GM23338 (cell line): ENCODE measurements at regions not wholly inside any gene's neighbourhood (a gene's known extent, or its start where the extent isn't known, plus 50 kb on each side); places are given as distances from the start of the nearest gene placed in this dataset.

Source experiments
- ATAC-seq: fragments of 200-7000 bp; cut with Tn5 transposase; 3 replicates; pipeline ENCODE4 v1.9.1; 2020
- DNase-seq: peaks from one replicate; pipeline ENCODE4 v3.0.0-alpha.2; 2015; ENCODE audit warnings: low spot score
- H2AFZ ChIP-seq: fragments of 200-600 bp; sonication (generic); 2 replicates; pipeline ENCODE4 v1.8.0; 2016; ENCODE audit warnings: antibody characterized with exemption, mild to moderate bottlenecking, moderate library complexity
- H3F3A ChIP-seq: fragments of 200-600 bp; sonication (generic); replicated peaks from 2 replicates; pipeline ENCODE4 v1.8.0; 2017; ENCODE audit warnings: antibody characterized with exemption, mixed run types, low read depth
- H3K27ac ChIP-seq: fragments of 200-600 bp; sonication (generic); 2 replicates; pipeline ENCODE4 v1.6.1; 2016; ENCODE audit warnings: low read depth
- H3K27me3 ChIP-seq: fragments of 200-600 bp; sonication (generic); 2 replicates; pipeline ENCODE4 v1.8.0; 2016; ENCODE audit warnings: mild to moderate bottlenecking, mixed run types, moderate library complexity; ENCODE audit not compliant: insufficient read depth
- H3K36me3 ChIP-seq: fragments of 200-600 bp; sonication (generic); 2 replicates; pipeline ENCODE4 v1.8.0; 2016; ENCODE audit warnings: mild to moderate bottlenecking; ENCODE audit not compliant: insufficient read depth
- H3K4me1 ChIP-seq: fragments of 200-600 bp; sonication (generic); 2 replicates; pipeline ENCODE4 v1.8.0; 2016; ENCODE audit warnings: mild to moderate bottlenecking, moderate library complexity; ENCODE audit not compliant: insufficient read depth
- H3K4me2 ChIP-seq: fragments of 200-600 bp; sonication (generic); 2 replicates; pipeline ENCODE4 v1.7.1; 2017; ENCODE audit warnings: mixed run types
- H3K4me3 ChIP-seq: fragments of 200-600 bp; sonication (generic); 2 replicates; pipeline ENCODE4 v1.6.1; 2016; ENCODE audit warnings: mixed run types
- H3K79me2 ChIP-seq: fragments of 200-600 bp; sonication (generic); replicated peaks from 2 replicates; pipeline ENCODE4 v1.8.0; 2017; ENCODE audit warnings: mild to moderate bottlenecking; ENCODE audit not compliant: insufficient read depth
- H3K9me2 ChIP-seq: fragments of 200-600 bp; sonication (generic); 2 replicates; pipeline ENCODE4 v1.8.0; 2017; ENCODE audit not compliant: insufficient read depth
- H4K20me1 ChIP-seq: fragments of 200-600 bp; sonication (generic); replicated peaks from 2 replicates; pipeline ENCODE4 v1.8.0; 2017; ENCODE audit warnings: mild to moderate bottlenecking; ENCODE audit not compliant: insufficient read depth
- H3K27ac Mint-ChIP-seq: 2 replicates; pipeline ENCODE4 v1.8.0; 2020; ENCODE audit warnings: inconsistent platforms, mild to moderate bottlenecking, moderate library complexity, mixed read lengths
- H3K27me3 Mint-ChIP-seq: 3 replicates; pipeline ENCODE4 v1.8.0; 2022; ENCODE audit warnings: low read depth, mild to moderate bottlenecking, moderate library complexity, mixed read lengths, inconsistent platforms; ENCODE audit not compliant: insufficient read depth, poor library complexity
- H3K36me3 Mint-ChIP-seq: 3 replicates; pipeline ENCODE4 v1.8.0; 2021; ENCODE audit warnings: low read depth, mild to moderate bottlenecking, inconsistent platforms, moderate library complexity, mixed read lengths
- H3K4me1 Mint-ChIP-seq: 3 replicates; pipeline ENCODE4 v1.8.0; 2020; ENCODE audit warnings: mild to moderate bottlenecking, inconsistent platforms, mixed read lengths
- H3K4me3 Mint-ChIP-seq: 3 replicates; pipeline ENCODE4 v1.8.0; 2021; ENCODE audit warnings: moderate library complexity, mild to moderate bottlenecking, inconsistent platforms, mixed read lengths
- H3K9me3 Mint-ChIP-seq: 3 replicates; pipeline ENCODE4 v1.8.0; 2020; ENCODE audit warnings: moderate library complexity, mild to moderate bottlenecking, inconsistent platforms, mixed read lengths
- CREB1 ChIP-seq: fragments of 250-450 bp; sonication (Bioruptor Pico); IDR thresholded peaks from 2 replicates; pipeline ENCODE4 v1.5.0; 2020; ENCODE audit warnings: low read depth, mild to moderate bottlenecking, moderate library complexity
- EZH2 ChIP-seq: fragments of 200-600 bp; sonication (generic); IDR thresholded peaks from one replicate; pipeline ENCODE4 v1.8.0; 2017; ENCODE audit warnings: antibody characterized with exemption, mild to moderate bottlenecking, low read depth; ENCODE audit not compliant: unreplicated experiment
- EZH2phosphoT487 ChIP-seq: fragments of 200-600 bp; sonication (generic); IDR thresholded peaks from one replicate; pipeline ENCODE4 v1.8.1; 2018; ENCODE audit warnings: antibody characterized with exemption; ENCODE audit not compliant: unreplicated experiment
- JUNB ChIP-seq: IDR thresholded peaks from one replicate; pipeline ENCODE4 v1.6.1; 2016; ENCODE audit warnings: antibody characterized with exemption; ENCODE audit not compliant: unreplicated experiment
- NANOG ChIP-seq: IDR thresholded peaks from 2 replicates; pipeline ENCODE4 v1.6.1; 2016; ENCODE audit warnings: antibody characterized with exemption, borderline replicate concordance
- POLR2AphosphoS5 ChIP-seq: IDR thresholded peaks from 2 replicates; pipeline ENCODE4 v1.6.1; 2016; ENCODE audit warnings: antibody characterized with exemption, low read depth
- STAT1 ChIP-seq: IDR thresholded peaks from one replicate; pipeline ENCODE4 v1.6.1; 2016; ENCODE audit warnings: antibody characterized with exemption; ENCODE audit not compliant: unreplicated experiment
- ZNF114 ChIP-seq: fragments of 250-450 bp; sonication (Bioruptor Pico); IDR thresholded peaks from 2 replicates; pipeline ENCODE4 v1.5.0; 2020; ENCODE audit warnings: mild to moderate bottlenecking, moderate library complexity
- ZNF331 ChIP-seq: fragments of 250-450 bp; sonication (Bioruptor Pico); IDR thresholded peaks from 2 replicates; pipeline ENCODE4 v1.5.0; 2020; ENCODE audit warnings: low read depth, mild to moderate bottlenecking, moderate library complexity
- TF ChIP-seq, protein P1 (sequence below): IDR thresholded peaks from 2 replicates; pipeline ENCODE4 v1.6.1; 2016; ENCODE audit warnings: antibody characterized with exemption
- TF ChIP-seq, protein P2 (sequence below): fragments of 250-450 bp; sonication (Bioruptor Pico); IDR thresholded peaks from 2 replicates; pipeline ENCODE4 v1.5.0; 2020; ENCODE audit warnings: mild to moderate bottlenecking, moderate library complexity
- TF ChIP-seq, protein P3 (sequence below): IDR thresholded peaks from one replicate; pipeline ENCODE4 v1.6.1; 2018; ENCODE audit warnings: antibody characterized with exemption; ENCODE audit not compliant: unreplicated experiment
- TF ChIP-seq, protein P4 (sequence below), 2 experiments: fragments of 200-600 bp in 1 of 2; sonication (generic) in 1 of 2; conservative IDR thresholded peaks; 2 replicates each; pipeline versions ENCODE4 v1.5.1 to v1.6.1; 2016 to 2017; ENCODE audit warnings: antibody characterized with exemption in 2 of 2, low read depth in 2 of 2, mild to moderate bottlenecking in 2 of 2, moderate library complexity in 1 of 2

DNA sequence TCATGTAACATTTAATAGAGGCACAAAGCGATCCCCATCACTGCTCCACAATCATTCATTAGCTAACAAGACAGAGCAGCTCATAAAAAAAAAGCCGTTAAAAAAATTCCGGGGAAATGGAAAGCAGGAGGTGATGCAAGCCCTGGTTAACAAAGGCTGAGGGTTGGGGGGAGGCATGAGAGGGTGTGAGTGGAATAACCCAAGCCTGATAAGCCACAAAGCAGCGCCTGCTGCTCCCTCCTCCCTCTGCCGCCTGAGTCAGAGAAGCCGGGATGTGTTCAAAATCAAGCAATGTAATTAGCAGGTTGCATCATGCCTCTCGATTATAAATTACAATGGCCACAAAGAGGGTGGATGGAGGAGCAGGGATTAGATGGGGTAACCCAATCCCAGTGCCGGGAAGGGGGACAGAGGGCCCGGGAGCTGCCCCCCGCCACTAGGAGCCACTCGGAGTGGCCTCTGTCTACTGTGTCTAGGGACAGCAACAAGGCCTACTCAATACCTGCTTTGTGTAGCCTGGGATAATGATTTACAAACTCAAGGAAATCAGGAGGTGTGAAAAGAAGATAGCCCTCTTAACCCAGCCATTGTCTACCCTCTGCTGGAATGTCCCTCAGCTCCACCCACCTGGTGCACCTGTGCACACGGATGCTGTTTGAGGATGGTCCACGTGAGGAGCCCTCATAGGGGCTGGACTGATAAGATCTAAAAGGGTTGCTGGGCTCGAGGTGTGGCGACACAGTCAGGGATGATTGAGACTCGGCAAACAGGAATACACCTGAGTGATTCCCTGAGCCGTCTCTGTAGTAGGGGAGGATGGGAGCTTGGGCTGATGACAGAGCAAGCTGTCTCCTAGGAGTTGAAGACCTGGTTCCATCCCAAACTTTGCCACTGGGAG, 156.9 kb downstream of the VEGFA start:
- H4K20me1 ChIP-seq: no peaks in the 10 kb centered on the region
- DNase-seq: peak; percentile 85
- H3K36me3 ChIP-seq: no peaks in the 10 kb centered on the region
- Mint-ChIP-seq H3K27ac (peak overlapping the region; percentile 99), H3K4me3 (no peak overlapping the region; the same call in 2 of the 3 replicates), H3K4me1 (peaks cover 20% of the 10 kb centered on the region), H3K27me3 (peaks cover 16% of the 10 kb centered on the region), H3K9me3 (no peaks in the 10 kb centered on the region), H3K36me3 (no peaks in the 10 kb centered on the region)
- H3K79me2 ChIP-seq: no peaks in the 10 kb centered on the region
- no peak overlapping the region; the same call in 1 of the 2 replicates for H2AFZ ChIP-seq
- peak; percentile 82 for ATAC-seq
- peak overlapping the region; percentile 89 for H3K27ac ChIP-seq
- H3K4me3 ChIP-seq: no peak overlapping the region
- H3K4me2 ChIP-seq: no peak overlapping the region
- TF ChIP-seq, protein P1, sequence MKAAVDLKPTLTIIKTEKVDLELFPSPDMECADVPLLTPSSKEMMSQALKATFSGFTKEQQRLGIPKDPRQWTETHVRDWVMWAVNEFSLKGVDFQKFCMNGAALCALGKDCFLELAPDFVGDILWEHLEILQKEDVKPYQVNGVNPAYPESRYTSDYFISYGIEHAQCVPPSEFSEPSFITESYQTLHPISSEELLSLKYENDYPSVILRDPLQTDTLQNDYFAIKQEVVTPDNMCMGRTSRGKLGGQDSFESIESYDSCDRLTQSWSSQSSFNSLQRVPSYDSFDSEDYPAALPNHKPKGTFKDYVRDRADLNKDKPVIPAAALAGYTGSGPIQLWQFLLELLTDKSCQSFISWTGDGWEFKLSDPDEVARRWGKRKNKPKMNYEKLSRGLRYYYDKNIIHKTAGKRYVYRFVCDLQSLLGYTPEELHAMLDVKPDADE: no peak
- no peak; the same call in 1 of the 2 replicates for TF ChIP-seq CREB1 (CRISPR knock-in tag)
- no peak for TF ChIP-seq ZNF114
- TF ChIP-seq JUNB: no peak
- TF ChIP-seq ZNF331 (CRISPR knock-in tag): no peak
- TF ChIP-seq, protein P2, sequence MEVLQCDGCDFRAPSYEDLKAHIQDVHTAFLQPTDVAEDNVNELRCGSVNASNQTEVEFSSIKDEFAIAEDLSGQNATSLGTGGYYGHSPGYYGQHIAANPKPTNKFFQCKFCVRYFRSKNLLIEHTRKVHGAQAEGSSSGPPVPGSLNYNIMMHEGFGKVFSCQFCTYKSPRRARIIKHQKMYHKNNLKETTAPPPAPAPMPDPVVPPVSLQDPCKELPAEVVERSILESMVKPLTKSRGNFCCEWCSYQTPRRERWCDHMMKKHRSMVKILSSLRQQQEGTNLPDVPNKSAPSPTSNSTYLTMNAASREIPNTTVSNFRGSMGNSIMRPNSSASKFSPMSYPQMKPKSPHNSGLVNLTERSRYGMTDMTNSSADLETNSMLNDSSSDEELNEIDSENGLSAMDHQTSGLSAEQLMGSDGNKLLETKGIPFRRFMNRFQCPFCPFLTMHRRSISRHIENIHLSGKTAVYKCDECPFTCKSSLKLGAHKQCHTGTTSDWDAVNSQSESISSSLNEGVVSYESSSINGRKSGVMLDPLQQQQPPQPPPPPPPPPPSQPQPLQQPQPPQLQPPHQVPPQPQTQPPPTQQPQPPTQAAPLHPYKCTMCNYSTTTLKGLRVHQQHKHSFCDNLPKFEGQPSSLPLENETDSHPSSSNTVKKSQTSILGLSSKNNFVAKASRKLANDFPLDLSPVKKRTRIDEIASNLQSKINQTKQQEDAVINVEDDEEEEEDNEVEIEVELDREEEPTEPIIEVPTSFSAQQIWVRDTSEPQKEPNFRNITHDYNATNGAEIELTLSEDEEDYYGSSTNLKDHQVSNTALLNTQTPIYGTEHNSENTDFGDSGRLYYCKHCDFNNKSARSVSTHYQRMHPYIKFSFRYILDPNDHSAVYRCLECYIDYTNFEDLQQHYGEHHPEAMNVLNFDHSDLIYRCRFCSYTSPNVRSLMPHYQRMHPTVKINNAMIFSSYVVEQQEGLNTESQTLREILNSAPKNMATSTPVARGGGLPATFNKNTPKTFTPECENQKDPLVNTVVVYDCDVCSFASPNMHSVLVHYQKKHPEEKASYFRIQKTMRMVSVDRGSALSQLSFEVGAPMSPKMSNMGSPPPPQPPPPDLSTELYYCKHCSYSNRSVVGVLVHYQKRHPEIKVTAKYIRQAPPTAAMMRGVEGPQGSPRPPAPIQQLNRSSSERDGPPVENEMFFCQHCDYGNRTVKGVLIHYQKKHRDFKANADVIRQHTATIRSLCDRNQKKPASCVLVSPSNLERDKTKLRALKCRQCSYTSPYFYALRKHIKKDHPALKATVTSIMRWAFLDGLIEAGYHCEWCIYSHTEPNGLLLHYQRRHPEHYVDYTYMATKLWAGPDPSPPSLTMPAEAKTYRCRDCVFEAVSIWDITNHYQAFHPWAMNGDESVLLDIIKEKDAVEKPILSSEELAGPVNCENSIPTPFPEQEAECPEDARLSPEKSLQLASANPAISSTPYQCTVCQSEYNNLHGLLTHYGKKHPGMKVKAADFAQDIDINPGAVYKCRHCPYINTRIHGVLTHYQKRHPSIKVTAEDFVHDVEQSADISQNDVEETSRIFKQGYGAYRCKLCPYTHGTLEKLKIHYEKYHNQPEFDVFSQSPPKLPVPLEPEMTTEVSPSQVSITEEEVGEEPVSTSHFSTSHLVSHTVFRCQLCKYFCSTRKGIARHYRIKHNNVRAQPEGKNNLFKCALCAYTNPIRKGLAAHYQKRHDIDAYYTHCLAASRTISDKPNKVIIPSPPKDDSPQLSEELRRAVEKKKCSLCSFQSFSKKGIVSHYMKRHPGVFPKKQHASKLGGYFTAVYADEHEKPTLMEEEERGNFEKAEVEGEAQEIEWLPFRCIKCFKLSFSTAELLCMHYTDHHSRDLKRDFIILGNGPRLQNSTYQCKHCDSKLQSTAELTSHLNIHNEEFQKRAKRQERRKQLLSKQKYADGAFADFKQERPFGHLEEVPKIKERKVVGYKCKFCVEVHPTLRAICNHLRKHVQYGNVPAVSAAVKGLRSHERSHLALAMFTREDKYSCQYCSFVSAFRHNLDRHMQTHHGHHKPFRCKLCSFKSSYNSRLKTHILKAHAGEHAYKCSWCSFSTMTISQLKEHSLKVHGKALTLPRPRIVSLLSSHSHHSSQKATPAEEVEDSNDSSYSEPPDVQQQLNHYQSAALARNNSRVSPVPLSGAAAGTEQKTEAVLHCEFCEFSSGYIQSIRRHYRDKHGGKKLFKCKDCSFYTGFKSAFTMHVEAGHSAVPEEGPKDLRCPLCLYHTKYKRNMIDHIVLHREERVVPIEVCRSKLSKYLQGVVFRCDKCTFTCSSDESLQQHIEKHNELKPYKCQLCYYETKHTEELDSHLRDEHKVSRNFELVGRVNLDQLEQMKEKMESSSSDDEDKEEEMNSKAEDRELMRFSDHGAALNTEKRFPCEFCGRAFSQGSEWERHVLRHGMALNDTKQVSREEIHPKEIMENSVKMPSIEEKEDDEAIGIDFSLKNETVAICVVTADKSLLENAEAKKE (CRISPR knock-in tag): peak; percentile 67; the same call in 1 of the 2 replicates
- TF ChIP-seq EZH2phosphoT487: no peak
- no peak for TF ChIP-seq POLR2AphosphoS5
- TF ChIP-seq, protein P3, sequence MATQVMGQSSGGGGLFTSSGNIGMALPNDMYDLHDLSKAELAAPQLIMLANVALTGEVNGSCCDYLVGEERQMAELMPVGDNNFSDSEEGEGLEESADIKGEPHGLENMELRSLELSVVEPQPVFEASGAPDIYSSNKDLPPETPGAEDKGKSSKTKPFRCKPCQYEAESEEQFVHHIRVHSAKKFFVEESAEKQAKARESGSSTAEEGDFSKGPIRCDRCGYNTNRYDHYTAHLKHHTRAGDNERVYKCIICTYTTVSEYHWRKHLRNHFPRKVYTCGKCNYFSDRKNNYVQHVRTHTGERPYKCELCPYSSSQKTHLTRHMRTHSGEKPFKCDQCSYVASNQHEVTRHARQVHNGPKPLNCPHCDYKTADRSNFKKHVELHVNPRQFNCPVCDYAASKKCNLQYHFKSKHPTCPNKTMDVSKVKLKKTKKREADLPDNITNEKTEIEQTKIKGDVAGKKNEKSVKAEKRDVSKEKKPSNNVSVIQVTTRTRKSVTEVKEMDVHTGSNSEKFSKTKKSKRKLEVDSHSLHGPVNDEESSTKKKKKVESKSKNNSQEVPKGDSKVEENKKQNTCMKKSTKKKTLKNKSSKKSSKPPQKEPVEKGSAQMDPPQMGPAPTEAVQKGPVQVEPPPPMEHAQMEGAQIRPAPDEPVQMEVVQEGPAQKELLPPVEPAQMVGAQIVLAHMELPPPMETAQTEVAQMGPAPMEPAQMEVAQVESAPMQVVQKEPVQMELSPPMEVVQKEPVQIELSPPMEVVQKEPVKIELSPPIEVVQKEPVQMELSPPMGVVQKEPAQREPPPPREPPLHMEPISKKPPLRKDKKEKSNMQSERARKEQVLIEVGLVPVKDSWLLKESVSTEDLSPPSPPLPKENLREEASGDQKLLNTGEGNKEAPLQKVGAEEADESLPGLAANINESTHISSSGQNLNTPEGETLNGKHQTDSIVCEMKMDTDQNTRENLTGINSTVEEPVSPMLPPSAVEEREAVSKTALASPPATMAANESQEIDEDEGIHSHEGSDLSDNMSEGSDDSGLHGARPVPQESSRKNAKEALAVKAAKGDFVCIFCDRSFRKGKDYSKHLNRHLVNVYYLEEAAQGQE: no peak
- TF ChIP-seq, protein P4, sequence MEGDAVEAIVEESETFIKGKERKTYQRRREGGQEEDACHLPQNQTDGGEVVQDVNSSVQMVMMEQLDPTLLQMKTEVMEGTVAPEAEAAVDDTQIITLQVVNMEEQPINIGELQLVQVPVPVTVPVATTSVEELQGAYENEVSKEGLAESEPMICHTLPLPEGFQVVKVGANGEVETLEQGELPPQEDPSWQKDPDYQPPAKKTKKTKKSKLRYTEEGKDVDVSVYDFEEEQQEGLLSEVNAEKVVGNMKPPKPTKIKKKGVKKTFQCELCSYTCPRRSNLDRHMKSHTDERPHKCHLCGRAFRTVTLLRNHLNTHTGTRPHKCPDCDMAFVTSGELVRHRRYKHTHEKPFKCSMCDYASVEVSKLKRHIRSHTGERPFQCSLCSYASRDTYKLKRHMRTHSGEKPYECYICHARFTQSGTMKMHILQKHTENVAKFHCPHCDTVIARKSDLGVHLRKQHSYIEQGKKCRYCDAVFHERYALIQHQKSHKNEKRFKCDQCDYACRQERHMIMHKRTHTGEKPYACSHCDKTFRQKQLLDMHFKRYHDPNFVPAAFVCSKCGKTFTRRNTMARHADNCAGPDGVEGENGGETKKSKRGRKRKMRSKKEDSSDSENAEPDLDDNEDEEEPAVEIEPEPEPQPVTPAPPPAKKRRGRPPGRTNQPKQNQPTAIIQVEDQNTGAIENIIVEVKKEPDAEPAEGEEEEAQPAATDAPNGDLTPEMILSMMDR (conservative IDR thresholded peaks at IDR 0.05; ENCODE audit: low read depth in 2 of 2): no peak
- TF ChIP-seq NANOG: peak; percentile 73
- no peak for TF ChIP-seq STAT1
- no peak for TF ChIP-seq EZH2
- no peaks in the 10 kb centered on the region for H3F3A ChIP-seq
- H3K27me3 ChIP-seq: no peaks in the 10 kb centered on the region
- H3K9me2 ChIP-seq: no peaks in the 10 kb centered on the region
- H3K4me1 ChIP-seq: peaks cover 7% of the 10 kb centered on the region; the same call in 1 of the 2 replicates
